GM21515 (cell line): ENCODE measurements at regions not wholly inside any gene's neighbourhood (a gene's known extent, or its start where the extent isn't known, plus 50 kb on each side); places are given as distances from the start of the nearest gene placed in this dataset.

ENCODE experiments used
- ATAC-seq: cut with Tn5 transposase; IDR thresholded peaks from one replicate; pipeline ENCODE4 v1.9.1; 2021; ENCODE audit not compliant: unreplicated experiment

- ATAC-seq: no peak
Observed at GRCh38 chr12:46456356-46457334, 84.1 kb upstream of the SLC38A2 start.

GRCh38 chr12:46455648-46456352, 83.2 kb upstream of the SLC38A2 start:
- no peak for ATAC-seq

- ATAC-seq: no peak
Observed at GRCh38 chr12:46454981-46455380, 82.4 kb upstream of the SLC38A2 start.

GRCh38 chr12:46453428-46453827, 80.9 kb upstream of the SLC38A2 start:
- no peak for ATAC-seq

- ATAC-seq: no peak
Observed at GRCh38 chr12:46452776-46453175, 80.2 kb upstream of the SLC38A2 start.

GRCh38 chr12:46452061-46452615, 79.6 kb upstream of the SLC38A2 start:
- ATAC-seq: no peak

GRCh38 chr12:46451276-46452021, 78.9 kb upstream of the SLC38A2 start:
- no peak for ATAC-seq

GRCh38 chr12:46450279-46450748, 77.7 kb upstream of the SLC38A2 start:
- ATAC-seq: no peak

GRCh38 chr12:46449856-46450255, 77.3 kb upstream of the SLC38A2 start:
- ATAC-seq: no peak

- no peak for ATAC-seq
Observed at GRCh38 chr12:46449316-46449715, 76.7 kb upstream of the SLC38A2 start.

- ATAC-seq: no peak
Observed at GRCh38 chr12:46446645-46447044, 74.1 kb upstream of the SLC38A2 start.

GRCh38 chr12:46445551-46446235, 73.1 kb upstream of the SLC38A2 start:
- ATAC-seq: no peak

GRCh38 chr12:46445093-46445492, 72.5 kb upstream of the SLC38A2 start:
- ATAC-seq: no peak

GRCh38 chr12:46443594-46444263, 71.2 kb upstream of the SLC38A2 start:
- ATAC-seq: no peak

- no peak for ATAC-seq
Observed at GRCh38 chr12:46442738-46443137, 70.2 kb upstream of the SLC38A2 start.

GRCh38 chr12:46442239-46442638, 69.7 kb upstream of the SLC38A2 start:
- no peak for ATAC-seq

GRCh38 chr12:46439793-46440511, 67.4 kb upstream of the SLC38A2 start:
- ATAC-seq: no peak

- ATAC-seq: no peak
Observed at GRCh38 chr12:46438719-46439319, 66.2 kb upstream of the SLC38A2 start.

- no peak for ATAC-seq
Observed at GRCh38 chr12:46438256-46438655, 65.7 kb upstream of the SLC38A2 start.
